ENCODE measurements at regions not wholly inside any gene's neighbourhood (a gene's known extent, or its start where the extent isn't known, plus 50 kb on each side); places are given as distances from the start of the nearest gene placed in this dataset.
A peak's percentile ranks its signal among the peaks of the same experiment; 100 is the strongest.

GRCh38 chr6:34633785-34634184, 62.8 kb downstream of the ILRUN start:
- ChIA-PET CTCF (no interaction called here), POLR2A (no interaction called here)
- Mint-ChIP-seq H3K9me3 (no peaks in the 10 kb centered on the region), H3K27ac (peak overlapping the region in 1 of 9 donors; percentile 65), H3K4me3 (no peak overlapping the region), H3K27me3 (no peaks in the 10 kb centered on the region), H3K4me1 (peaks cover 4 to 18% (median 10%) of the 10 kb centered on the region in 7 donors), H3K36me3 (peaks cover 4 to 16% (median 9%) of the 10 kb centered on the region in 5 donors)
- Histone ChIP-seq H3K4me3 (ENCODE audit: low read length) (no peak overlapping the region), H3K4me1 (ENCODE audit: control insufficient read depth in 2 of 2, insufficient read depth in 2 of 2, low read length in 2 of 2) (no peaks in the 10 kb centered on the region), H3K9me3 (ENCODE audit: control insufficient read depth in 2 of 3, low read length in 3 of 3) (no peaks in the 10 kb centered on the region), H3K27ac (ENCODE audit: low read depth, low read length) (no peak overlapping the region), H3K27me3 (ENCODE audit: control insufficient read depth in 2 of 2, insufficient read depth in 2 of 2, low read length in 2 of 2) (no peaks in the 10 kb centered on the region), H3K36me3 (ENCODE audit: control insufficient read depth in 2 of 3, insufficient read depth in 3 of 3, low read length in 3 of 3) (peaks cover 0 to 5% (median 3%) of the 10 kb centered on the region in 3 experiments)
- DNase-seq (no peak), ATAC-seq (no peak)
- intact Hi-C loops (cut with micrococcal nuclease) = no loop called here

GRCh38 chr6:34633256-34633655, 63.3 kb downstream of the ILRUN start:
- Mint-ChIP-seq H3K9me3 (no peaks in the 10 kb centered on the region), H3K4me1 (peaks cover 4 to 16% (median 12%) of the 10 kb centered on the region in 7 donors), H3K27ac (no peak overlapping the region), H3K36me3 (peaks cover 4 to 19% (median 7%) of the 10 kb centered on the region in 5 donors), H3K4me3 (no peak overlapping the region), H3K27me3 (no peaks in the 10 kb centered on the region)
- H3K9me3 ChIP-seq (ENCODE audit: control insufficient read depth in 2 of 3, low read length in 3 of 3) = no peaks in the 10 kb centered on the region
- ATAC-seq = no peak
- no peak for DNase-seq
- CTCF ChIA-PET = interaction anchor here (0.6 kb wide), 1 partner anchor 166 kb away, joined by 3 read pairs; no protein-coding TSS in a partner anchor
- POLR2A ChIA-PET = no interaction called here
- H3K4me1 ChIP-seq (ENCODE audit: control insufficient read depth in 2 of 2, insufficient read depth in 2 of 2, low read length in 2 of 2) = no peaks in the 10 kb centered on the region
- intact Hi-C loops (cut with micrococcal nuclease) = no loop called here
- no peak overlapping the region for H3K27ac ChIP-seq (ENCODE audit: low read depth, low read length)
- peaks cover 0 to 5% (median 3%) of the 10 kb centered on the region in 3 experiments for H3K36me3 ChIP-seq (ENCODE audit: control insufficient read depth in 2 of 3, insufficient read depth in 3 of 3, low read length in 3 of 3)
- H3K27me3 ChIP-seq (ENCODE audit: control insufficient read depth in 2 of 2, insufficient read depth in 2 of 2, low read length in 2 of 2) = no peaks in the 10 kb centered on the region
- H3K4me3 ChIP-seq (ENCODE audit: low read length) = no peak overlapping the region

DNA sequence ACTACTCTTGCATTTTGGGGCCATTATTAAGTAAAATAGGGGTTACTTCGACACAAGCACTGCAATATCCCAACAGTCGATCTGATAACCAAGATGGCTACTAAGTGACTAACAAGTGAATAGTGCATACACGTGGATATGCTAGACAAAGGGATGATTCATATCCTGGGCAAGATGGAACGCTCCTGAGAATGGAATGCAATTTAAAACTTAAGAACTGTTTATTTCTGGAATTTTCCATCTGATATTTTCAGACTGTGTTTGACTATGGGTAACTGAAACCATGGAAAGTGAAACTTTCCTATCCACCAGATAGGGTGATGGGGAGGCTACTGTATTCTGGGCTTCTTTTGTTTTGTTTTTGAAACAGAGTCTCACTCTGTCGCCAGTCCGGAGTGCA, 66.5 kb downstream of the ILRUN start:
- no peaks in the 10 kb centered on the region for H3K36me3 ChIP-seq (ENCODE audit: control insufficient read depth in 2 of 3, insufficient read depth in 3 of 3, low read length in 3 of 3)
- H3K27ac Mint-ChIP-seq = no peak overlapping the region
- no peak overlapping the region for H3K27ac ChIP-seq (ENCODE audit: low read depth, low read length)
- H3K9me3 Mint-ChIP-seq = no peaks in the 10 kb centered on the region
- no peaks in the 10 kb centered on the region for H3K27me3 ChIP-seq (ENCODE audit: control insufficient read depth in 2 of 2, insufficient read depth in 2 of 2, low read length in 2 of 2)
- no peaks in the 10 kb centered on the region for H3K4me1 ChIP-seq (ENCODE audit: control insufficient read depth in 2 of 2, insufficient read depth in 2 of 2, low read length in 2 of 2)
- DNase-seq (no peak), ATAC-seq (no peak)
- no peak overlapping the region for H3K4me3 Mint-ChIP-seq
- ChIA-PET CTCF (no interaction called here), POLR2A (no interaction called here)
- H3K27me3 Mint-ChIP-seq = no peaks in the 10 kb centered on the region
- no peak overlapping the region for H3K4me3 ChIP-seq (ENCODE audit: low read length)
- peaks cover 4 to 21% (median 19%) of the 10 kb centered on the region in 7 donors for H3K4me1 Mint-ChIP-seq
- intact Hi-C loops (cut with micrococcal nuclease) = no loop called here
- H3K9me3 ChIP-seq (ENCODE audit: control insufficient read depth in 2 of 3, low read length in 3 of 3) = no peaks in the 10 kb centered on the region
- H3K36me3 Mint-ChIP-seq = peaks cover 9 to 31% (median 12%) of the 10 kb centered on the region in 5 donors

DNA sequence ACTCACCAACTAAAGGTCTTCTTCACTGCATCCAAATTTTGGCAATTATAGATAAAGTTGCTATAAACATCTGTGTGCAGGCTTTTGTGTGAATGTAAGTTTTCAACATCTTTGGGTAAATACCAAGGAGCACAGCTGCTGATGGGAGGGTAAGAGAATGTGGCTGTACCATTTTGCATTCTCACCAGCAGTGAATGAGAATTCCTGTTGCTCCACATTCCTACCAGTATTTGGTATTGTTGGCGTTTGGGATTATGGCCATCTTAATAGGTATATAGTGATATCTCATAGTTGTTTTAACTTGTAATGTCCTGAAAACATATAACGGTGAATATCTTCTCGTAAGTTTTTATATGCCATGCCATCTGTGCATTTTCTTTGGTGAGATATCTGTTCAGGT, 69.3 kb downstream of the ILRUN start:
- Mint-ChIP-seq H3K27ac (no peak overlapping the region), H3K27me3 (no peaks in the 10 kb centered on the region), H3K9me3 (no peaks in the 10 kb centered on the region), H3K4me3 (no peak overlapping the region), H3K4me1 (peaks cover 3 to 26% (median 16%) of the 10 kb centered on the region in 7 donors), H3K36me3 (peaks cover 9 to 35% (median 16%) of the 10 kb centered on the region in 5 donors)
- ChIA-PET POLR2A (no interaction called here), CTCF (no interaction called here)
- intact Hi-C loops (cut with micrococcal nuclease) = no loop called here
- no peak for DNase-seq
- no peaks in the 10 kb centered on the region for H3K4me1 ChIP-seq (ENCODE audit: control insufficient read depth in 2 of 2, insufficient read depth in 2 of 2, low read length in 2 of 2)
- H3K4me3 ChIP-seq (ENCODE audit: low read length) = no peak overlapping the region
- H3K9me3 ChIP-seq (ENCODE audit: control insufficient read depth in 2 of 3, low read length in 3 of 3) = no peaks in the 10 kb centered on the region
- H3K27me3 ChIP-seq (ENCODE audit: control insufficient read depth in 2 of 2, insufficient read depth in 2 of 2, low read length in 2 of 2) = no peaks in the 10 kb centered on the region
- H3K36me3 ChIP-seq (ENCODE audit: control insufficient read depth in 2 of 3, insufficient read depth in 3 of 3, low read length in 3 of 3) = no peaks in the 10 kb centered on the region
- H3K27ac ChIP-seq (ENCODE audit: low read depth, low read length) = no peak overlapping the region
- no peak for ATAC-seq

DNA sequence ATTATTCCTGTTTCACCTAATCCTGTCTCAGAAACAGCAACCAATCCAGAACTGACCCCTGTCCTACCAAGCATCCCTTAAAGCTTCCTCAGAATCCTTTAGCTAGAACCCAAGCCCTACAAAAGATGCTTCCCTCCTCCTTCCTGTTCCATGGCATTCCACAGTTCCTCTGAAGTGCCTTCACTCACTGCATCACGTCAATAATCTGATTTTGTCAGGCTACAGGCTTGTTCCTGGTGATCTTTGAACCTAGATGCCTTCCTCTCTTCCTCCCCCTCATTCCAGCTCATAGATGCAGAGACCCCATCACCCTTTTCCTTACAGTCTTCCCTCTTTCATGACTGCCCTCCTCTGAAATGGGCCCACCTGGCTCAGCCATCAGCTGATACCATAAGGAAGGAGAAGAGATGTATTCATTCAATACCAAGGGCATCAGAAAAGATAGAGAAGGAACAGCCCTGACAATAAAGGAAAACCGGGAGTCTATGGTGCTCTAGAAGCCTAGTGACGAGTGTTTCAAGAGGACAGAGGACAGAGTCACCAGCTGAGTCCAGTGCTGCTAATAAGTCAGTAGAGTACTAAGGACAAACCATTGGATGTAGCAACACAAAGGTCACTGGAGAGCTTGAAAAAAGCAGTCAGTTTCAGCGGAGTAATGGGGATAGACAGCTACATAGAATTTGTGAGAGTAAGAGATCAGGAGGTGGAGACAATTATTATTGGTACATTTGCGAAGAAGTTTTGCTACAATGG, 62.5 kb upstream of the SPDEF start:
- Mint-ChIP-seq H3K27ac (peak overlapping the region in 7 of 9 donors; percentile 1 to 48 (median 21)), H3K4me3 (no peak overlapping the region), H3K9me3 (no peaks in the 10 kb centered on the region), H3K27me3 (no peaks in the 10 kb centered on the region), H3K36me3 (peaks cover 0 to 7% (median 0%) of the 10 kb centered on the region in 5 donors), H3K4me1 (peaks cover 0 to 41% (median 21%) of the 10 kb centered on the region in 7 donors)
- no peak overlapping the region for H3K27ac ChIP-seq (ENCODE audit: low read depth, low read length)
- H3K36me3 ChIP-seq (ENCODE audit: control insufficient read depth in 2 of 3, insufficient read depth in 3 of 3, low read length in 3 of 3) = peaks cover 0 to 11% (median 0%) of the 10 kb centered on the region in 3 experiments
- H3K27me3 ChIP-seq (ENCODE audit: control insufficient read depth in 2 of 2, insufficient read depth in 2 of 2, low read length in 2 of 2) = no peaks in the 10 kb centered on the region
- no peak overlapping the region for H3K4me3 ChIP-seq (ENCODE audit: low read length)
- intact Hi-C loops (cut with micrococcal nuclease) = no loop called here
- no peak for DNase-seq
- ATAC-seq = no peak
- H3K9me3 ChIP-seq (ENCODE audit: control insufficient read depth in 2 of 3, low read length in 3 of 3) = no peaks in the 10 kb centered on the region
- ChIA-PET POLR2A (no interaction called here), CTCF (interaction anchor here (0.6 to 2.3 kb wide), 3 partner anchors 10 to 469 kb away, joined by 3 to 23 read pairs (median 3); no protein-coding TSS in a partner anchor)
- H3K4me1 ChIP-seq (ENCODE audit: control insufficient read depth in 2 of 2, insufficient read depth in 2 of 2, low read length in 2 of 2) = no peaks in the 10 kb centered on the region

GRCh38 chr6:34617231-34617630, 61.1 kb upstream of the SPDEF start:
- no peaks in the 10 kb centered on the region for H3K27me3 ChIP-seq (ENCODE audit: control insufficient read depth in 2 of 2, insufficient read depth in 2 of 2, low read length in 2 of 2)
- intact Hi-C loops (cut with micrococcal nuclease) = no loop called here
- no peaks in the 10 kb centered on the region for H3K4me1 ChIP-seq (ENCODE audit: control insufficient read depth in 2 of 2, insufficient read depth in 2 of 2, low read length in 2 of 2)
- DNase-seq (no peak), ATAC-seq (no peak)
- Mint-ChIP-seq H3K36me3 (peaks cover 0 to 4% (median 0%) of the 10 kb centered on the region in 5 donors), H3K27me3 (no peaks in the 10 kb centered on the region), H3K4me3 (no peak overlapping the region), H3K4me1 (peaks cover 0 to 33% (median 21%) of the 10 kb centered on the region in 7 donors), H3K9me3 (no peaks in the 10 kb centered on the region), H3K27ac (peak overlapping the region in 3 of 9 donors; percentile 51 to 78 (median 54))
- H3K36me3 ChIP-seq (ENCODE audit: control insufficient read depth in 2 of 3, insufficient read depth in 3 of 3, low read length in 3 of 3) = peaks cover 0 to 11% (median 0%) of the 10 kb centered on the region in 3 experiments
- H3K4me3 ChIP-seq (ENCODE audit: low read length) = no peak overlapping the region
- ChIA-PET POLR2A (no interaction called here), CTCF (interaction anchor here (0.6 to 1.7 kb wide), 3 partner anchors 9 to 960 kb away, joined by 3 to 4 read pairs (median 3); no protein-coding TSS in a partner anchor)
- H3K9me3 ChIP-seq (ENCODE audit: control insufficient read depth in 2 of 3, low read length in 3 of 3) = no peaks in the 10 kb centered on the region
- no peak overlapping the region for H3K27ac ChIP-seq (ENCODE audit: low read depth, low read length)

DNA sequence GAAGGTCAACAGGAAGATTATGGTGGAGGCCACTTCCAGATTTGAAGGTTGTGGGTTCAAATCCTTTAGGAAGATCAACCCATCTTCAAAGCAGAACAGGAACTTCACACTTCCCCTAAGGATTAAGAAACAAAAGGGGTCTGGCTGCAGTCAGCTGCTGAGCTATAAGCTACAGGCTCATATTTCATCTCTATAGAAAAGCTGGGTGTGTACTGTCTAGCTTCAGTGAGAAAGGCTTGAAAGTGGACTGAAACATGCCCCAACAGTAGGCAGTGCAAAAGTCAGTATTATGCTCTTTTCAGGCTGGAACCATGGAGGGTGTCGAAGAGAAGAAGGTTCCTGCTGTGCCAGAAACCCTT, 60.1 kb upstream of the SPDEF start:
- H3K27me3 ChIP-seq (ENCODE audit: control insufficient read depth in 2 of 2, insufficient read depth in 2 of 2, low read length in 2 of 2) = no peaks in the 10 kb centered on the region
- intact Hi-C loops (cut with micrococcal nuclease) = no loop called here

More for the DNA sequence above, 60.1 kb upstream of the SPDEF start:
- CTCF ChIA-PET = interaction anchor here (0.9 to 1.7 kb wide), 2 partner anchors 8 to 420 kb away, joined by 3 to 4 read pairs; no protein-coding TSS in a partner anchor
- peaks cover 0 to 11% (median 0%) of the 10 kb centered on the region in 3 experiments for H3K36me3 ChIP-seq (ENCODE audit: control insufficient read depth in 2 of 3, insufficient read depth in 3 of 3, low read length in 3 of 3)
- H3K4me3 Mint-ChIP-seq = no peak overlapping the region
- peaks cover 0 to 28% (median 21%) of the 10 kb centered on the region in 7 donors for H3K4me1 Mint-ChIP-seq
- DNase-seq (no peak), ATAC-seq (no peak)
- no peak overlapping the region for H3K27ac ChIP-seq (ENCODE audit: low read depth, low read length)
- H3K9me3 Mint-ChIP-seq = no peaks in the 10 kb centered on the region
- no peaks in the 10 kb centered on the region for H3K4me1 ChIP-seq (ENCODE audit: control insufficient read depth in 2 of 2, insufficient read depth in 2 of 2, low read length in 2 of 2)
- POLR2A ChIA-PET = no interaction called here
- peaks cover 0 to 4% (median 0%) of the 10 kb centered on the region in 5 donors for H3K36me3 Mint-ChIP-seq
- no peak overlapping the region for H3K4me3 ChIP-seq (ENCODE audit: low read length)
- H3K27ac Mint-ChIP-seq = peak overlapping the region in 5 of 9 donors; percentile 15 to 65 (median 35)
- H3K27me3 Mint-ChIP-seq = no peaks in the 10 kb centered on the region
- H3K9me3 ChIP-seq (ENCODE audit: control insufficient read depth in 2 of 3, low read length in 3 of 3) = no peaks in the 10 kb centered on the region
